Osteocyte (in vitro differentiated cells): ENCODE measurements at regions not wholly inside any gene's neighbourhood (a gene's known extent, or its start where the extent isn't known, plus 50 kb on each side); places are given as distances from the start of the nearest gene placed in this dataset.

Experiments
- DNase-seq: peaks from one replicate; pipeline ENCODE4 v3.0.0; 2021; ENCODE audit warnings: mixed read lengths; ENCODE audit not compliant: unreplicated experiment; ENCODE audit errors: extremely low spot score
- H3K27ac Mint-ChIP-seq: one replicate; pipeline ENCODE4 v1.8.0; 2021; ENCODE audit warnings: mild to moderate bottlenecking, mixed read lengths; ENCODE audit not compliant: unreplicated experiment
- H3K27me3 Mint-ChIP-seq: one replicate; pipeline ENCODE4 v1.8.0; 2021; ENCODE audit warnings: mixed read lengths; ENCODE audit not compliant: unreplicated experiment
- H3K36me3 Mint-ChIP-seq: one replicate; pipeline ENCODE4 v1.8.0; 2021; ENCODE audit warnings: mixed read lengths; ENCODE audit not compliant: unreplicated experiment
- H3K4me1 Mint-ChIP-seq: one replicate; pipeline ENCODE4 v1.8.0; 2021; ENCODE audit warnings: mixed read lengths; ENCODE audit not compliant: unreplicated experiment
- H3K4me3 Mint-ChIP-seq: one replicate; pipeline ENCODE4 v1.8.0; 2021; ENCODE audit warnings: mild to moderate bottlenecking, moderate library complexity, mixed read lengths; ENCODE audit not compliant: unreplicated experiment
- H3K9me3 Mint-ChIP-seq: one replicate; pipeline ENCODE4 v1.8.0; 2021; ENCODE audit warnings: mixed read lengths; ENCODE audit not compliant: unreplicated experiment
- CTCF ChIP-seq: fragments of 200-600 bp; sonication (generic); IDR thresholded peaks from 2 replicates; pipeline ENCODE4 v1.5.0; 2021; ENCODE audit warnings: antibody characterized with exemption, mild to moderate bottlenecking, moderate library complexity

DNA sequence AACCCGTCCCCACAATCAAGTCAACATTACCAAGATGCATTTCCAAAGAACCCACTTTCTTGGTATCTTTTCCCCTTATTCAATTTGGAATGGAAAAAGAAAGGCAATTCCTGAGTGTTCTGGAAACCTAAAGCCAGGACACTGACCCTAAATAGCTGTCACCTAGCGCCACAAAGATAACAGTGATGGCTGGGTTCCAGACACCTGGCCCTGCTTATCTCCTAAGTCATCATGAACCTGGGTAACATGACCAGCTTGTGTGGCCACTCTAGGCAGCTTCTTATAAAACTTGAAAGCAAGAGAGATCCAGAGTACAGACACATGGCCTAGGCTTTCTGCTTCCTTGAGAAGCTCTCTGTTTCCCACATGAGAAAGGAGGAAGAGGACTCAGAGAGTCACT lies 95.4 kb downstream of the BOD1L2 start:
- H3K4me1 Mint-ChIP-seq = no peaks in the 10 kb centered on the region
- no peak overlapping the region for H3K4me3 Mint-ChIP-seq
- no peak for DNase-seq
- TF ChIP-seq CTCF = no peak
- H3K36me3 Mint-ChIP-seq = no peaks in the 10 kb centered on the region
- no peaks in the 10 kb centered on the region for H3K9me3 Mint-ChIP-seq
- H3K27me3 Mint-ChIP-seq = no peaks in the 10 kb centered on the region
- no peak overlapping the region for H3K27ac Mint-ChIP-seq

DNA sequence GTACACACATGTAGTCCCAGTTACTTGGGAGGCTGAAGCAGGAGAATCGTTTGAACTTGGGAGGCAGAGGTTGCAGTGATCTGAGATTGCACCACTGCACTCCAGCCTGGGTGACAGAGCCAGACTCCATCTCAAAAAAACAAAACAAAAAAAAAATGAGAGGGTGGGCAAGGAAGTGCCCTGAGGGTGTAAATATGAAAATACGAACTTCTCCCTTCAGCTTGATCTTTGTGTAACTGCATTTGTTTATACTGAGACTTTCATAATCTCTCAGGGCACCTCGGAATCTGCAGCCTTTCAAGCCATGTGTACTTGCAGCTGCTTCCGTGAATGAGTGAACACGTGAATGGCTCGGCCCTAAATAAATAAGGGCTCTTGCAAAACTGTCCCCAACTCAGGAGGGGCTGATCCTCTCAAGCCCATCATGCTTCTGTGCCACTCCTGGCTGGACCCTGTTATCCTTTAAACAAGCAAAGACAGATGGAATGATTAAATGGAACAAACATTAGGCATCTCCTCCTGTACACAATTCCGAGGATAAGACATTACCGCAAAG lies 96.8 kb downstream of the BOD1L2 start:
- H3K27me3 Mint-ChIP-seq = no peaks in the 10 kb centered on the region
- H3K9me3 Mint-ChIP-seq = no peaks in the 10 kb centered on the region
- DNase-seq = no peak
- no peak overlapping the region for H3K4me3 Mint-ChIP-seq
- no peak for TF ChIP-seq CTCF
- no peaks in the 10 kb centered on the region for H3K36me3 Mint-ChIP-seq
- H3K4me1 Mint-ChIP-seq = no peaks in the 10 kb centered on the region
- no peak overlapping the region for H3K27ac Mint-ChIP-seq

GRCh38 chr18:57249179-57249578 lies 102.3 kb downstream of the BOD1L2 start:
- Mint-ChIP-seq H3K27ac (no peak overlapping the region), H3K9me3 (no peaks in the 10 kb centered on the region), H3K36me3 (no peaks in the 10 kb centered on the region), H3K4me1 (no peaks in the 10 kb centered on the region), H3K27me3 (no peaks in the 10 kb centered on the region), H3K4me3 (no peak overlapping the region)
- TF ChIP-seq CTCF = no peak
- no peak for DNase-seq

- TF ChIP-seq CTCF = no peak
- H3K9me3 Mint-ChIP-seq = no peaks in the 10 kb centered on the region
- no peak overlapping the region for H3K27ac Mint-ChIP-seq
These were observed 102.5 kb upstream of the ST8SIA3 start for GRCh38 chr18:57249883-57250282.

GRCh38 chr18:57251747-57252146 lies 100.6 kb upstream of the ST8SIA3 start:
- no peak for DNase-seq
- H3K36me3 Mint-ChIP-seq = no peaks in the 10 kb centered on the region
- H3K9me3 Mint-ChIP-seq = no peaks in the 10 kb centered on the region
- H3K4me3 Mint-ChIP-seq = no peak overlapping the region
- no peaks in the 10 kb centered on the region for H3K27me3 Mint-ChIP-seq
- H3K27ac Mint-ChIP-seq = no peak overlapping the region
- no peaks in the 10 kb centered on the region for H3K4me1 Mint-ChIP-seq
- no peak for TF ChIP-seq CTCF

More at GRCh38 chr18:57249883-57250282, 102.5 kb upstream of the ST8SIA3 start:
- H3K36me3 Mint-ChIP-seq = no peaks in the 10 kb centered on the region
- no peaks in the 10 kb centered on the region for H3K4me1 Mint-ChIP-seq
- H3K27me3 Mint-ChIP-seq = no peaks in the 10 kb centered on the region
- no peak overlapping the region for H3K4me3 Mint-ChIP-seq
- DNase-seq = no peak
